GM13977 (cell line): ENCODE measurements at regions not wholly inside any gene's neighbourhood (a gene's known extent, or its start where the extent isn't known, plus 50 kb on each side); places are given as distances from the start of the nearest gene placed in this dataset.

Experiments used
- DNase-seq: peaks from one replicate; pipeline ENCODE4 v3.0.0; 2012; ENCODE audit warnings: low spot score
- CTCF ChIP-seq: IDR thresholded peaks from 2 replicates; pipeline ENCODE4 v1.5.1; 2012; ENCODE audit warnings: mild to moderate bottlenecking, control low read depth; ENCODE audit not compliant: insufficient read depth; ENCODE audit errors: extremely low read depth, missing control alignments
- in situ Hi-C: fragments of 300-500 bp; cut with MboI; formaldehyde crosslinking; loops from one replicate; pipeline ENCODE4 v1.12.0; 2022; ENCODE audit warnings: low sequenced_read_pairs, low pct_unique_long_range_greater_than_20kb, mixed read lengths, inconsistent platforms; ENCODE audit not compliant: unreplicated experiment

GRCh38 chr11:70593446-70593983 lies 195.2 kb downstream of the CTTN start:
- no peak for DNase-seq
- in situ Hi-C loops = no loop called here
- no peak for TF ChIP-seq CTCF

- no peak for TF ChIP-seq CTCF
- DNase-seq = no peak
- in situ Hi-C loops = no loop called here
These were observed 195.7 kb downstream of the CTTN start for GRCh38 chr11:70594031-70594430.

DNA sequence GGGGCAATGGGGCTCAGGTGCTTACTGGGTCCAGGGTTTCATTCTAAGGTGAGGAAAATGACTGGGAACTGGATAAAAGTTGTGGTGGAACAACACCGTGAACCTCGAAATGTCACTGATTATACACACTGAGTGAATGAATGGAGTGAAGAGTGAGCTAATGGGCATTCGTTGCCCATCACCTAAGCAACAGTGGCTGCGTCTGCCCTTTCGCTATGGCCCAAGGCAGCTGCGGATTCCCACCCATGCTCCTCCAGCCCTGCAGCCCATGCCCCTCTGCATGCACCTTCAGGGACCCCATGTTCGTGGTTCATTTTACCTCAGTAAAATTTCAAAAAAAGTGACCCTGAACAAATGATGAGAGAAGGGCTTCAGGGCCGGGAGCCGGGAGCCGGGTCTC lies 196.3 kb downstream of the CTTN start:
- DNase-seq = no peak
- in situ Hi-C loops = no loop called here
- no peak for TF ChIP-seq CTCF

DNA sequence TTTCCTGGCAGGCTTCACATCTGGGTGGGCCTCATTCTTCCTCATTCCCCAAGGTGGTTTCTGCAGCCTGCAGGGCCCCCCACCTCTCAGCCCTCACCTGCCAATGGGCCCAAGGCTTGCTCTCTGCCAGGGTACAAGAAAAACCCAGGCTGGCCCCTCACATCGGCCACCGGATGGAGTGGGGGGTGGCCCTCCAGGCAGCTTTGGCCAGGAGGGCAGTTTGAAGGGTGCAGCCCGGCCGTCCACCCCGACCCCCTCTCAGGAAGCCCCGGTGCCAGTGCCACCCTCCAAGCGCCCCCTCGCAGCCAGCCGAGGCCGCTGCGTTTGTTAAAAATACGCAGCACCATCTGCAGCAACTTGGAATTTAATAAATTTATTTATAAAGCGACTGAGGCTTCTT lies 196.7 kb downstream of the CTTN start:
- TF ChIP-seq CTCF = no peak
- in situ Hi-C loops = no loop called here

DNA sequence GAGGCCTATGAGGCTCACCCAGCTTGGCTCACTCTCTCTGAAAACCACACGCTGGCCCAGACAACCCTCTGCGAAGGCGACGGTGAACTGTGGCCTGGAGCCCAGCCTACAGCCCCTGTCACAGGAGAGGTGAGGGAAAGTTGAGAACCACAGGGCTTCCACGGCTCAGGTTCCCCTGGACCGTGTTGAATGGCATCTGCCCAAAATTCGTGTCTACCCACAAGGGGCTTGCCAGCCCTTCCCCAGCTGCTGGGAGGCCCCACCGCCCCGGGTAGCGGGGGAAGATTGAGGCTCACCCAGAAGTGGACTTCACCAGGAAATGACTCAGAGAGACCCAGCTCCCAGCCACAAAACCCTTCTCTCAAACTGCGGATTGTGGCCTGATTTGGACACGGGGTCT lies 197.1 kb downstream of the CTTN start:
- in situ Hi-C loops = no loop called here
- TF ChIP-seq CTCF = no peak
- DNase-seq = no peak

More for the DNA sequence above, 196.7 kb downstream of the CTTN start:
- DNase-seq = no peak

DNA sequence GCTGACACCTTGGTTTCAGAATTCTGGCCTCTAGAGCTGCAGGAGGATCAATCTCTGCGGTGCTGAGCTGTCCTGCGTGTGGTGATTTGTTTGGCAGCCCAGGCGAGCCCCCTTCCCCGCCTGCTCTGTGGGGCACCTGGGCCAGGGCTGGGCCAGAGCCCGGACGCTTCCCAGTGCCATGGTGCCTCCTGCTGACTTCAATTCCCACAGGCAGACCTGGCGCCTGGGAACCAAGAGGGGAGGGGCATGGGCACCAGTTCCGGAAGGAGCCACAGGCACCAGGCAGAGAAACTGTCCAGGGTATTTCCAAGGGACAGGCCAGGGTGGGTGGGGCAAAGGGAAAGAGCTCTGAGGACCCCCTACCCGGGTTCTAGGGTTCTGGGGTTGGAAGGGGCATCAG lies 197.8 kb downstream of the CTTN start:
- no peak for TF ChIP-seq CTCF
- in situ Hi-C loops = no loop called here
- no peak for DNase-seq
